Prostate gland (tissue), 2 donors: ENCODE measurements at regions not wholly inside any gene's neighbourhood (a gene's known extent, or its start where the extent isn't known, plus 50 kb on each side); places are given as distances from the start of the nearest gene placed in this dataset.

Experiments
- DNase-seq: peaks from one replicate; pipeline ENCODE4 v3.0.0-alpha.2; 2019; ENCODE audit warnings: low spot score
- H3K27ac ChIP-seq, 2 donors: fragments of 200-600 bp; sonication (generic); 2 replicates each; pipeline ENCODE4 v1.5.1; 2017 to 2019
- H3K27me3 ChIP-seq: fragments of 200-600 bp; sonication (generic); replicated peaks from 2 replicates; pipeline ENCODE4 v1.5.1; 2019; ENCODE audit not compliant: insufficient read depth
- H3K36me3 ChIP-seq, 2 donors: fragments of 200-600 bp; sonication (generic); 1 replicate in 1 of 2; 2 replicates in 1 of 2; pipeline versions ENCODE4 v1.5.1 to v1.8.1; 2017 to 2019
- H3K4me1 ChIP-seq: fragments of 200-600 bp; sonication (generic); replicated peaks from 2 replicates; pipeline ENCODE4 v1.5.1; 2019
- H3K4me3 ChIP-seq, 2 donors: fragments of 200-600 bp; sonication (generic); 2 replicates each; pipeline ENCODE4 v1.5.1; 2017 to 2019
- H3K9me3 ChIP-seq: fragments of 200-600 bp; sonication (generic); 2 replicates; pipeline ENCODE4 v1.5.1; 2017
- POLR2A ChIP-seq: fragments of 450-650 bp; IDR thresholded peaks from one replicate; pipeline ENCODE4 v1.6.1; 2016; ENCODE audit warnings: antibody characterized with exemption, mild to moderate bottlenecking
- POLR2AphosphoS5 ChIP-seq: sonication (generic); formaldehyde crosslinking; IDR thresholded peaks from one replicate; pipeline ENCODE4 v1.6.1; 2017; ENCODE audit warnings: antibody characterized with exemption
- WGBS: methylation state at CpG from one replicate; pipeline ENCODE4 v1.1.5; 2018; 5-methylcytosine and 5-hydroxymethylcytosine counted together
- intact Hi-C: fragments of 100-400 bp; cut with DNase I; formaldehyde crosslinking; loops from one replicate; pipeline ENCODE4 v1.14.2; 2022
- TF ChIP-seq, protein P1 (sequence below), 4 experiments: fragments of 200-600 bp in 2 of 4; fragments of 450-650 bp in 2 of 4; sonication (generic) in 2 of 4; IDR thresholded peaks; 1 replicate in 3 of 4; 2 replicates in 1 of 4; pipeline ENCODE4 v1.5.1; 2016 to 2019; ENCODE audit warnings: antibody characterized with exemption in 4 of 4, mild to moderate bottlenecking in 2 of 4, moderate library complexity in 2 of 4

DNA sequence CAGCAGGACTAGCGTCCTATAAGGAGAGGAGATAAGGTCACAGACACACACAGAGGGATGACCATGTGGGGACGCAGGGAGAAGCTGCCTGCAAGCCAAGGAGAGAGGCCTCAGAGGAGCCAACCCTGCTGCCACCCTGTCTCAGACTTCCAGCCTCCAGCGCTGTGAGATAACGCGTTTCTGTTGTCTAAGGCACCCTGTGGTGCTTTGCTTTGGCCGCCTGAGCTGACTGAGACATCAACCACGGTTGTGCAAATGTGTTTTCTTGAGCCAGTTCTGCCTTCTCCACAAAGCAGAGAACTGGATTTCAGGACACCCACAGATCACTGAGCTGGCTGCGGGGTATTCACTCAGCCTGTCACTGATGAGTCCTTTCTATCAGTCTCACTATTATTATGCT is 149.1 kb downstream of the NXNL2 start:
- Histone ChIP-seq H3K4me3 (no peak overlapping the region), H3K9me3 (no peaks in the 10 kb centered on the region), H3K4me1 (no peaks in the 10 kb centered on the region), H3K27ac (no peak overlapping the region), H3K36me3 (no peaks in the 10 kb centered on the region), H3K27me3 (no peaks in the 10 kb centered on the region)
- 88% methylated on average over 8 of the region's 8 CpGs for WGBS
- TF ChIP-seq, protein P1, sequence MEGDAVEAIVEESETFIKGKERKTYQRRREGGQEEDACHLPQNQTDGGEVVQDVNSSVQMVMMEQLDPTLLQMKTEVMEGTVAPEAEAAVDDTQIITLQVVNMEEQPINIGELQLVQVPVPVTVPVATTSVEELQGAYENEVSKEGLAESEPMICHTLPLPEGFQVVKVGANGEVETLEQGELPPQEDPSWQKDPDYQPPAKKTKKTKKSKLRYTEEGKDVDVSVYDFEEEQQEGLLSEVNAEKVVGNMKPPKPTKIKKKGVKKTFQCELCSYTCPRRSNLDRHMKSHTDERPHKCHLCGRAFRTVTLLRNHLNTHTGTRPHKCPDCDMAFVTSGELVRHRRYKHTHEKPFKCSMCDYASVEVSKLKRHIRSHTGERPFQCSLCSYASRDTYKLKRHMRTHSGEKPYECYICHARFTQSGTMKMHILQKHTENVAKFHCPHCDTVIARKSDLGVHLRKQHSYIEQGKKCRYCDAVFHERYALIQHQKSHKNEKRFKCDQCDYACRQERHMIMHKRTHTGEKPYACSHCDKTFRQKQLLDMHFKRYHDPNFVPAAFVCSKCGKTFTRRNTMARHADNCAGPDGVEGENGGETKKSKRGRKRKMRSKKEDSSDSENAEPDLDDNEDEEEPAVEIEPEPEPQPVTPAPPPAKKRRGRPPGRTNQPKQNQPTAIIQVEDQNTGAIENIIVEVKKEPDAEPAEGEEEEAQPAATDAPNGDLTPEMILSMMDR (IDR thresholded peaks at IDR 0.05) = no peak
- no peak for TF ChIP-seq POLR2A
- TF ChIP-seq POLR2AphosphoS5 = no peak
- intact Hi-C loops = no loop called here
- DNase-seq = no peak

GRCh38 chr9:88684845-88685244 is 149.9 kb downstream of the NXNL2 start:
- WGBS = 84% methylated on average over 10 of the region's 10 CpGs
- no peak overlapping the region for H3K4me3 ChIP-seq
- no peaks in the 10 kb centered on the region for H3K27me3 ChIP-seq
- H3K36me3 ChIP-seq = no peaks in the 10 kb centered on the region
- DNase-seq = no peak
- H3K9me3 ChIP-seq = no peaks in the 10 kb centered on the region
- intact Hi-C loops = no loop called here
- no peaks in the 10 kb centered on the region for H3K4me1 ChIP-seq
- H3K27ac ChIP-seq = no peak overlapping the region
- TF ChIP-seq POLR2AphosphoS5 (no peak), POLR2A (no peak)
- TF ChIP-seq, protein P1 (IDR thresholded peaks at IDR 0.05) = no peak

DNA sequence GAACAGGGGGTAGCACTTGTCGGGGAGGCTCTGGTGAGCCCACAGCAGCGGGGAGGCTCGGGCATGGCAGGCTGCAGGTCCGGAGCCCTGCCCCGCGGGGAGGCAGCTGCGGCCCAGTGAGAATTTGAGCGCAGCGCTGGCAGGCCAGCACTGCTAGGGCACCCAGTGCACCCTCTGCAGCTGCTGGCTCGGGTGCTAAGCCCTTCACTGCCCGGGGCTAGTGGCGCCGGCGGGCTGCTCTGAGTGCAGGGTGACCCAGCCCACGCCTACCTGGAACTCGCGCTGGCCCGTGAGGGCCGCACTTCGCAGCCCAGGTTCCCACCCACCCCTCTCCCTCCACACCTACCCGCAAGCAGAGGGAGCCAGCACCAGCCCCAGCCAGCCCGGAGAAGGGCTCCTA is 151.0 kb downstream of the NXNL2 start:
- no peak overlapping the region for H3K27ac ChIP-seq
- no peak for DNase-seq
- no peak for TF ChIP-seq POLR2AphosphoS5
- TF ChIP-seq, protein P1 (IDR thresholded peaks at IDR 0.05) = no peak
- no peak for TF ChIP-seq POLR2A
- no peaks in the 10 kb centered on the region for H3K4me1 ChIP-seq
- H3K9me3 ChIP-seq = no peaks in the 10 kb centered on the region
- 94% methylated on average over 18 of the region's 22 CpGs for WGBS
- no peaks in the 10 kb centered on the region for H3K27me3 ChIP-seq
- H3K4me3 ChIP-seq = no peak overlapping the region
- no peaks in the 10 kb centered on the region for H3K36me3 ChIP-seq
- intact Hi-C loops = no loop called here

DNA sequence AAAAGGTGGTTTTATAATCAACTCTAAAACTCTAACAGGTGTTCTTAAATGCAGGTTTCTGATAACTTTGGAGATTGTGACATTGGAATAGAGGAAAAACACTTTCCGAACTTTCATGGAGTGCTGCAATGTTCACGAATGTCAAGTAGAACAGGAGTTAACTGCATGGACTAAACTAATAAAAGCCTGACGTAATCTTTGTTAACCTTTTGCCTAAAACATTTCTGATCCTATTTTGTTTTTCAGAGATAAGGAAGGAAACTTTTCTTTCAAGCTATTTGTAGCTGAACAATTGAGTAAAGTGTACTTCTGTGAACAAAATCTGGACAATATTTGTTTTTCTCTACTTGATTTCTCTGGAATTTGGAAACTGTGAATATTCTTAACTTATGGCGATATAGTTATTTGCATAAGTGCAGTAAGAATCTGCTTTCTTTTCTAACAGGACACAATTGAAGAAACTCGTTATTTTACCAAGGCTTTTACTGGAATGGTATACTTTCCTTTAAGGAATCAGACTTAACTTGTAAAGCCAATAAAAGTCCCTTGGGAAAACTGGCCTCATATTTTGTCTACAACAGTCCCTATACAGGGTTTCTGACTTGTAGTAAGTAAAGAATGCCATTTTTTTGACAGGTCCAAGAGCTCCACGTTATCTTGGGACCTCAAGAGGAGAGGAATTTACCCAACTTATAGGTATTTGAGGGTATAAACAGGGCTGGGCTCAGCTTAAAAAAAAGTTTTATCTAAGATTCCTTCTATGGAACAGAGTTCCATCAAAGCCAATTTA is 154.7 kb downstream of the NXNL2 start:
- Histone ChIP-seq H3K36me3 (no peaks in the 10 kb centered on the region), H3K9me3 (no peaks in the 10 kb centered on the region), H3K27me3 (no peaks in the 10 kb centered on the region), H3K4me3 (no peak overlapping the region), H3K4me1 (no peaks in the 10 kb centered on the region), H3K27ac (no peak overlapping the region)
- WGBS = 70% methylated on average over 6 of the region's 6 CpGs
- intact Hi-C loops = no loop called here
- no peak for DNase-seq
- TF ChIP-seq POLR2A = no peak
- TF ChIP-seq, protein P1 (IDR thresholded peaks at IDR 0.05) = no peak
- no peak for TF ChIP-seq POLR2AphosphoS5

- H3K4me1 ChIP-seq = no peaks in the 10 kb centered on the region
- no peaks in the 10 kb centered on the region for H3K9me3 ChIP-seq
- no peak overlapping the region for H3K27ac ChIP-seq
- no peak for DNase-seq
- intact Hi-C loops = no loop called here
- no peak for TF ChIP-seq POLR2A
- TF ChIP-seq, protein P1 (IDR thresholded peaks at IDR 0.05) = no peak
- TF ChIP-seq POLR2AphosphoS5 = no peak
- WGBS = 98% methylated on average over 3 of the region's 3 CpGs
- H3K27me3 ChIP-seq = no peaks in the 10 kb centered on the region
- no peaks in the 10 kb centered on the region for H3K36me3 ChIP-seq
- no peak overlapping the region for H3K4me3 ChIP-seq
Observed at GRCh38 chr9:88690628-88691027, 155.7 kb downstream of the NXNL2 start.
